GM20000 (cell line): ENCODE measurements at regions not wholly inside any gene's neighbourhood (a gene's known extent, or its start where the extent isn't known, plus 50 kb on each side); places are given as distances from the start of the nearest gene placed in this dataset.

Experiments
- DNase-seq: peaks from one replicate; pipeline ENCODE4 v3.0.0; 2012; ENCODE audit warnings: low spot score
- TF ChIP-seq, protein P1 (sequence below): IDR thresholded peaks from 2 replicates; pipeline ENCODE4 v1.5.1; 2012; ENCODE audit warnings: mild to moderate bottlenecking, control low read depth; ENCODE audit errors: extremely low read depth, missing control alignments

DNA sequence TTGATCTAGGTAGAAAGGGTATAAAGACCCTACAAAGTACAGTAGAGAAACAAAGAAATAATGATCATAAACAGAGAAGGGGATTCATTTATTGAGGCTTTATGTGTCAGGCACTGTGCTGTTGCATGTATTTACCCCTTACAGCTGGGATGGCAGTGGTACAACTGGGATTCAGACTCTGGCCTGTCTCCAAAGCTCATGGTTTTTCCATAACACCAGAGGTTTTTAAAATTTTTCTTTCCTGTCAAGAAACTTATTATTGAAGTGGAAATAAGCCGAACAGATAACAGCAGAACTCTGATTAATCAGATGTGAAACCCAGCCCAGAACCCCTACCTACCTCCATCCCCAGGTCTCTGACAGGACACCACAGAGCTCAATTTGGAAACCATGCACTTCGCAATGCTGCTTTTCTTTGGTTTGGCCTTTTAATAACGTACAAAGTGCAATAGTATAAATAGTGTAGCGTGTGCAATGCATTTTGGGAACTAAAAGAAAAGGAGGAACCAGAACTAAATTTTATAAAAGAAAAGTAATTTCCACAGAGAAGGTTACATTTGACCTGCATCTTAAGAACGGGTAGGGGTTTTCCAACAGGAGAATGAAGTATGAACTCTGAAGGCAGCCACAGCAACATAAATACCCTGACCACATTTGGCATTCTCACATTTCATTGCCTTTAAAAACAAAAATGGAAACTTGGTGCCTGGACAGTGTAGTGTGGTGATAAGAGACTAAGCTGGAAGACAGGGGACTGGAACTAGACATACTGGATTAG is 92.0 kb upstream of the S1PR1 start:
- TF ChIP-seq, protein P1, sequence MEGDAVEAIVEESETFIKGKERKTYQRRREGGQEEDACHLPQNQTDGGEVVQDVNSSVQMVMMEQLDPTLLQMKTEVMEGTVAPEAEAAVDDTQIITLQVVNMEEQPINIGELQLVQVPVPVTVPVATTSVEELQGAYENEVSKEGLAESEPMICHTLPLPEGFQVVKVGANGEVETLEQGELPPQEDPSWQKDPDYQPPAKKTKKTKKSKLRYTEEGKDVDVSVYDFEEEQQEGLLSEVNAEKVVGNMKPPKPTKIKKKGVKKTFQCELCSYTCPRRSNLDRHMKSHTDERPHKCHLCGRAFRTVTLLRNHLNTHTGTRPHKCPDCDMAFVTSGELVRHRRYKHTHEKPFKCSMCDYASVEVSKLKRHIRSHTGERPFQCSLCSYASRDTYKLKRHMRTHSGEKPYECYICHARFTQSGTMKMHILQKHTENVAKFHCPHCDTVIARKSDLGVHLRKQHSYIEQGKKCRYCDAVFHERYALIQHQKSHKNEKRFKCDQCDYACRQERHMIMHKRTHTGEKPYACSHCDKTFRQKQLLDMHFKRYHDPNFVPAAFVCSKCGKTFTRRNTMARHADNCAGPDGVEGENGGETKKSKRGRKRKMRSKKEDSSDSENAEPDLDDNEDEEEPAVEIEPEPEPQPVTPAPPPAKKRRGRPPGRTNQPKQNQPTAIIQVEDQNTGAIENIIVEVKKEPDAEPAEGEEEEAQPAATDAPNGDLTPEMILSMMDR: no peak
- DNase-seq: no peak

DNA sequence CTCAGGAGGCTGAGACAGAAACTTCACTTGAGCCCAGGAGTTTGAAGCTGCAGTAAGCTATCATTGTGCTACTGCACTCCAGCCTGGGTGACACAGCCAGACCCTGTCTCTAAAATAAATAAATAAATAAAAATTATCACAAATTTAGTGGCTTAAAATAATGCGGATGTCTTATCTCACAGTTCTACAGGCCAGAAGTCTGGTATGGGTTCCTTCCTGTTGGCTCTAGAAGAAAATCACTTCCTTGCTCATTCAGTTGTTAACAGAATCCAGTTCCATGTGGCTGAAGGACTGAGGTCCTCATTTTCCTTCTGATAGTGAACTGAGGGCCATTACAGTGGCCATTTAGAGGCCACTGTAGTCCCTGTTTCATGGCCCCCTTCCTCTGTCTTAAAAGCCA is 94.6 kb upstream of the S1PR1 start:
- DNase-seq: no peak
- TF ChIP-seq, protein P1: no peak

DNA sequence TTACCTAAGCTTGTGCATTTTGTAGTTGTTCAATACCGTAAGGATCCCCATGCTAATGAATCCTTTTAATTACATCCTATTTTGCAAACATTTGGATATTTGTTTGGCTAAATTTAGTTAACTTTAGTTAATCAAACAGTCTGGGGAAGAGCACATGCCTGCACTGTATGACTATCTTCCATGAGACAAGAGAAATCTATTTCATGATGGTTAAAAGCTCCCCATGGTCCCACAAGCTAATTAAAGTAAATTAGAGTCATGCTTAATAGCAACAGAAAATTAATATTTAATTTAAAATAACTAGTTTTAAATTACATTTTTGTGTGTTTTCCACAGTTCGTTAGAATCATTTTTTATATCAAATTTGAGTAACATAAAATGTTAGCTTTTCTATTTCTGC is 95.4 kb upstream of the S1PR1 start:
- TF ChIP-seq, protein P1: no peak
- DNase-seq: no peak

DNA sequence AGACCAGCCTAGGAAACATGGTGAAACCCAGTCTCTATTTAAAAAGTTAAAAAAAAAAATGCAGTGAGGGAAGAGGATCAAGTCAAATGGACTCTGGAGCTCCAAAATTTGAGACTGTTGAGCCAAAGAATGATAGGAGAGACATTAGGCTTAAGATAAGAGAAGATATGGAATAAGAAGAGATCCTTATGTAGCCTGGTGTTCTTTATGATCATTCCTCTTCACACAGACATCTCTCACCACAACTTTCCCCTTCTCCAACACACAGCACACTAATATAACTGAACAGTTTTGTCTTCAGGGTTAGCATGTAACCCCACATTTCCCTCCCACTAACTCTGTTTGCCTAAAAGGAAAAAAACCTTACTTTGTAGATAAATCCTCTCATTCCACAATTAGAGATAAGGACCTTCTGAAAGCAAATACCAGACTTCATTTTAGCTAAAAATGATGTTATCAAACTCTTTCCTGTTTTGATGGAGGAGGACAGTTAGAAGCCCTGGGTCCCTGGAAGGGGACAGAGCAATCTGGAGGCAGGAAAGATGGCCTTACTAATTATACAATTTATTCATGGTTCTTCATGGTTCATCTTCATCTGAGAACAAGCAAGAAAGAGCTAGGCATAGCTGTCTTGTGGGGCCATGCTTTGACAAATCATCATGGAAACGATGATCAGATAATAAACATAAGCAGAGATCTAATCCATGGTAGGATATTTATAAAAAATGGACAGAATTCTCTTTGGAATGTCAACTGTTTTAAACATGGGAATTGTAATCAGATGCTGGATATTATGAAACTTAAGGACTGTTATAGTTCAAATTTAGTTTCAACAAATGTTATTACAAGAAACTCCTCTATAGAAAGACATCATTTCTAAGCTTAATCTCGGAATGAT is 96.7 kb upstream of the S1PR1 start:
- no peak for DNase-seq
- TF ChIP-seq, protein P1: no peak

DNA sequence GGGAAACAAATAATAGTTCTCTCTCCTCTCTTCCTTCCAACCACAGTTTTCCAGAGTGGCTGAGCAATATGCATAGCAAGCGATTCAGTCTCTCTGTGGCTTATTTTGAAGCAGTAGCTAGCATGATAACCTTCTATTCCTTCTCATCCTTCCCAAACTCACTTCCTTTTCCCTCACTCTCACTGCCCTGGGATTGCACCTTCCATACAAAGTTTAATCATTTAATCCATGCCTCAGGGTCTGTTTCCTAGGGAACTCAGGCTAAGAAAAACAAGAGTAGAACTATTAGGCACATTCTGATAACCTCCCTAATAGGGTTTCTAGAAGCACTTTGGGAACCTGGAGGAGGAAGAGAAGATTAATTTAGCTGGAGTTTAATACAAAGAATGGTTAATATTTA is 97.7 kb upstream of the S1PR1 start:
- TF ChIP-seq, protein P1: no peak
- DNase-seq: no peak

DNA sequence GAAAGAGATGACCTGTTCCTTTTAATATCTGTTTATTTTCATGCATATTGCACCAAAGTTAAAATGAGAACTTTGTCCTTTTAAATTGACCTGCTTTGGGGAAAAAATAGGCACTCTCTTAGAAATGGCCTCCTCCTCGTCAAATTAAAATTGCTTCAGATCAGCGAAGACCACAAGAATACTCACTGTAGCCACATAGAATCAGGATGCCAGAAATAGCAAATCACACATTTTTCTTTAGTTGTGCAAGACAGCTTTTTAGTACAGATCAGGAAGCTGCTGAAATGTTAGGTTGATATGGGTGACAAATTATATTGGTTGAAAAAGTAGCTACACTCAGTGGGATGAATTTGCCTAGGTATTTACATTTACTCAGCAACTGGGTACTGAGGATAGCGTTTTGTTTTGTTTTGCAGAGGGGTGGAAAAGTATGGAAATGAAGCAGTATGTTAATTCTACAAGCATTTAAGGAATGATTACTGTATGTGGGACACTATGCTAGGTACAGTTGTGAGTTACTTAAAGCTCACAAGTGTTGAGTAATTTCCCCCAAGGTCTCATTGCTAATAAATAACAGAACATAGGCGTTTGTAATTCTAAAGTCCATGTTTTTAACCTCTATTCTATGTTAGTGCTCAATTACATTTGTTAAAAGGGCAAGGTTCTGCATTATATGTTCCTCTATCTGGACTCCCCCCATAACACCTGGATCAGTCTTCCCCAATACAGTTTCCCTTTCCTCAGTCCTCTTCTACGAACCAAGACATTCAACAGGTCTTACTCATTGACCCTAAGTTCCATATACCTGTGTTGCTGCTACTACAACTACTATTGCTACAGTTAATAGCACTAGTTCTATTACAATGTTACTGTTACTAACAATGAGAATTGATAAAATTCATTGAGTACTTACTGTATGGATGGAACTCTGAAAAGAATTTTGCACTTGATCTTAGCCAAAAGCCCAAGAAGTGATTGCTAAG is 99.4 kb upstream of the S1PR1 start:
- TF ChIP-seq, protein P1: no peak
- DNase-seq: no peak
